ENCODE measurements at regions not wholly inside any gene's neighbourhood (a gene's known extent, or its start where the extent isn't known, plus 50 kb on each side); places are given as distances from the start of the nearest gene placed in this dataset.

DNA sequence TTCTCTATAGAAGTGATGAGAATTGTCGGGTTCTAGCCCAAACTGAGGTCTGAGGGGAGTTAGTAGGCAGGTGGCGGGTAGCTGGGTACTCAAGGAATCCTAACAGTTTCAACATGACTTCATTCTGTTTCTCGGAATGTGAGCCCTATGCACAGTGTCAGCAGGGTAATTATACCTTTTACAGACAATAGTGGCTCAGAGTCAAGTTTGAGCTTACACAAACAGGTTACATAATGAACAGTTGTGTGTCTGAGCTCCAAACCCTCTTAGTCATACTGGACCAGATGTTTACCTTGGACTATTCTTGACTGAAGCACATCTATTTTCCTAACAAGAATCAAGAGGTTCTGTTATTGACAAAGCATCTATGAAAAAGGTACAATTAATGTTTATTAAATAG, 1066.7 kb upstream of the PCDH20 start:
- DNase-seq (ENCODE audit: extremely low spot score) = no peak
- CTCF ChIA-PET = interaction anchor here (0.7 kb wide), 1 partner anchor 504 kb away, joined by 3 read pairs; no protein-coding TSS in a partner anchor
- TF ChIP-seq TARDBP (IDR thresholded peaks at IDR 0.05) (no peak), ELF4 (IDR thresholded peaks at IDR 0.05) (no peak), NFRKB (IDR thresholded peaks at IDR 0.05) (no peak), LEF1 (IDR thresholded peaks at IDR 0.05; ENCODE audit: borderline replicate concordance) (no peak), FOXA1 (IDR thresholded peaks at IDR 0.05) (no peak), SP1 (IDR thresholded peaks at IDR 0.05) (no peak), ZNF384 (IDR thresholded peaks at IDR 0.05) (no peak), FOXM1 (IDR thresholded peaks at IDR 0.05; ENCODE audit: borderline replicate concordance) (no peak), CTBP1 (IDR thresholded peaks at IDR 0.05; ENCODE audit: borderline replicate concordance) (no peak), ARNT (IDR thresholded peaks at IDR 0.05) (no peak), L3MBTL2 (conservative IDR thresholded peaks at IDR 0.05) (no peak), BHLHE40 (IDR thresholded peaks at IDR 0.05; ENCODE audit: borderline replicate concordance) (no peak), HDGF (IDR thresholded peaks at IDR 0.05; ENCODE audit: borderline replicate concordance) (no peak), SUZ12 (IDR thresholded peaks at IDR 0.05) (no peak)
- TF ChIP-seq, protein P1, sequence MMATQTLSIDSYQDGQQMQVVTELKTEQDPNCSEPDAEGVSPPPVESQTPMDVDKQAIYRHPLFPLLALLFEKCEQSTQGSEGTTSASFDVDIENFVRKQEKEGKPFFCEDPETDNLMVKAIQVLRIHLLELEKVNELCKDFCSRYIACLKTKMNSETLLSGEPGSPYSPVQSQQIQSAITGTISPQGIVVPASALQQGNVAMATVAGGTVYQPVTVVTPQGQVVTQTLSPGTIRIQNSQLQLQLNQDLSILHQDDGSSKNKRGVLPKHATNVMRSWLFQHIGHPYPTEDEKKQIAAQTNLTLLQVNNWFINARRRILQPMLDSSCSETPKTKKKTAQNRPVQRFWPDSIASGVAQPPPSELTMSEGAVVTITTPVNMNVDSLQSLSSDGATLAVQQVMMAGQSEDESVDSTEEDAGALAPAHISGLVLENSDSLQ (IDR thresholded peaks at IDR 0.05) = no peak

DNA sequence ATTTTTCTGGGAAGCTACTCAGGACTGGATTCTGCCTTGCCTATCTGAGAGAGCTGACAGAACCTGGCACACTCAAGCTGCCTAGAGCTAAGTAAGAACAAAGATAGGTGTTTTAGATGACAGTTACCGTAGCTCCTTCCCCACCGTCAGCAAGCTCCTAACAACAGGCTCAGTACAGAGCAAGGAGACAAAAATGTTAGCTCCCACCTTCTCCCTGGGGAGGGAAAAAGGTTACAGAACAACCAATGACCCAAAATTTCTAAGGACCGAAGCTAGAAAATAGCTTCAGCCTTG, 1058.2 kb upstream of the PCDH20 start:
- TF ChIP-seq SUZ12 (IDR thresholded peaks at IDR 0.05) = no peak
- no peak for TF ChIP-seq LEF1 (IDR thresholded peaks at IDR 0.05; ENCODE audit: borderline replicate concordance)
- no peak for TF ChIP-seq BHLHE40 (IDR thresholded peaks at IDR 0.05; ENCODE audit: borderline replicate concordance)
- TF ChIP-seq FOXM1 (IDR thresholded peaks at IDR 0.05; ENCODE audit: borderline replicate concordance) = no peak
- TF ChIP-seq L3MBTL2 (conservative IDR thresholded peaks at IDR 0.05) = no peak
- no peak for TF ChIP-seq SP1 (IDR thresholded peaks at IDR 0.05)
- no peak for TF ChIP-seq ELF4 (IDR thresholded peaks at IDR 0.05)
- TF ChIP-seq, protein P1 (IDR thresholded peaks at IDR 0.05) = no peak
- TF ChIP-seq FOXK2 (IDR thresholded peaks at IDR 0.05) = no peak
- no peak for TF ChIP-seq ARNT (IDR thresholded peaks at IDR 0.05)
- TF ChIP-seq NFRKB (IDR thresholded peaks at IDR 0.05) = no peak
- no peak for TF ChIP-seq TARDBP (IDR thresholded peaks at IDR 0.05)
- no peak for TF ChIP-seq FOXA1 (IDR thresholded peaks at IDR 0.05)
- TF ChIP-seq HDGF (IDR thresholded peaks at IDR 0.05; ENCODE audit: borderline replicate concordance) = no peak
- no peak for TF ChIP-seq CTBP1 (IDR thresholded peaks at IDR 0.05; ENCODE audit: borderline replicate concordance)
- no peak for TF ChIP-seq ZNF384 (IDR thresholded peaks at IDR 0.05)
- ChIA-PET POLR2A (no interaction called here), CTCF (no interaction called here)
- DNase-seq (ENCODE audit: extremely low spot score) = no peak

More for the DNA sequence above, 1066.7 kb upstream of the PCDH20 start:
- POLR2A ChIA-PET = no interaction called here

DNA sequence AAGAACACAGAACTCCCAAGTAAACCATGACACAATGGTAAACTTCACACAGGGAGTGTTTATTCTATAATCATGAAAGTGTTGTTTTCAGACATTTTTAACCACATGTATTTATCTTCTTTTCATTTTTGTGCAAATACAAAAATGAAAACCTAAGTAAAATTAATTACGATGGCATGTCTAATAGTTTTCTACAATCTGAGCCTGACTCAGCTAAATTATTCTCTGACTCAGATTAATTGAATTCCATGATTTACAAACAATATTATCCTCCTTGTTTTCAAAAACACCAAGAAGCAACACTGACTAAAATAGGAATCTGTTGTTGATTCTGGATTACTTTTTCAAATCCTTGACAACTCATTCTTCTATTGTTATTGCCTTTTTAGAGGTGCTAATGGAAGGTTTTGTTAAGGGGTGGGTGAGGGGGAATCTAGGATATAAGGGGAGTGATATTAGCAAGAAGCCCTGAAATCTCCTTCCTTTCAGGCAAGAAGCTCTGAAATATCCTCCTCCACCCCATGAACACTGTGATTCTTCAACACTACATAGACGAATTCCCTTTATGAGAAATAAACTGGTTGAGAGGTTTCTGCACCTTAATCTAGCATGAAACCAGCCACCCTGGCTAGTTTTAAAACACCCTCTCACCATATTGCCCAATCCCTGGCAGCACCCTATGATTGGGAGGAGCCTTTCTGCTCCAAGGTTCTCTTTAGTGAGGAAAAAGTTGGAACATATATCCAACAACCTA, 1057.7 kb upstream of the PCDH20 start:
- POLR2A ChIA-PET = no interaction called here
- no peak for TF ChIP-seq CTBP1 (IDR thresholded peaks at IDR 0.05; ENCODE audit: borderline replicate concordance)
- no peak for TF ChIP-seq BHLHE40 (IDR thresholded peaks at IDR 0.05; ENCODE audit: borderline replicate concordance)
- no peak for TF ChIP-seq ZNF384 (IDR thresholded peaks at IDR 0.05)
- no peak for TF ChIP-seq FOXK2 (IDR thresholded peaks at IDR 0.05)
- no peak for TF ChIP-seq L3MBTL2 (conservative IDR thresholded peaks at IDR 0.05)
- no peak for TF ChIP-seq ELF4 (IDR thresholded peaks at IDR 0.05)
- TF ChIP-seq, protein P1 (IDR thresholded peaks at IDR 0.05) = no peak
- no peak for TF ChIP-seq TARDBP (IDR thresholded peaks at IDR 0.05)
- TF ChIP-seq SP1 (IDR thresholded peaks at IDR 0.05) = no peak
- no peak for TF ChIP-seq FOXA1 (IDR thresholded peaks at IDR 0.05)
- CTCF ChIA-PET = no interaction called here
- DNase-seq (ENCODE audit: extremely low spot score) = no peak

DNA sequence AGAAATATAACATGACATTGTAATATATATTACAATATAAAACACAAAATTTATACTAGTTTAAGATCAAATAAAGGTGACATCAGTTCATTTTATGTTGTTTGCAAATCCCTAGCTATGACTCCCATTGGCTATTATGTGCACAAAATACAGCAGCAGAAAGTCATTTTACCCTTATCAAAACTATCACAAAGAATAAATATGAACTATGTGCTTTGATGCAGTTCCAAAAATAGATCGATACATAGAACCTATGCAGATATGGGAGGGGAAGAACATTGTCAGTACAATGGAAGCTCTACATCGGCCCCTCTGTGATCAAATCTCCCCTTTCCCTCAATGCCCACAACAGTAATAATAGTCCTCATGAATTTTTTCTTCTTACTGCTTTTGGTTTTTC, 1038.1 kb upstream of the PCDH20 start:
- no peak for TF ChIP-seq ZNF384 (IDR thresholded peaks at IDR 0.05)
- TF ChIP-seq L3MBTL2 (conservative IDR thresholded peaks at IDR 0.05) = no peak
- no peak for DNase-seq (ENCODE audit: extremely low spot score)
- CTCF ChIA-PET = no interaction called here
- POLR2A ChIA-PET = no interaction called here

GRCh38 chr13:62450759-62451158, 1035.1 kb upstream of the PCDH20 start:
- POLR2A ChIA-PET = no interaction called here
- TF ChIP-seq, protein P1 (IDR thresholded peaks at IDR 0.05) = no peak
- no peak for TF ChIP-seq L3MBTL2 (conservative IDR thresholded peaks at IDR 0.05)
- TF ChIP-seq SP1 (IDR thresholded peaks at IDR 0.05) = no peak
- no peak for TF ChIP-seq FOXM1 (IDR thresholded peaks at IDR 0.05; ENCODE audit: borderline replicate concordance)
- TF ChIP-seq LEF1 (IDR thresholded peaks at IDR 0.05; ENCODE audit: borderline replicate concordance) = no peak
- TF ChIP-seq SUZ12 (IDR thresholded peaks at IDR 0.05) = no peak
- TF ChIP-seq FOXK2 (IDR thresholded peaks at IDR 0.05) = no peak
- TF ChIP-seq NFRKB (IDR thresholded peaks at IDR 0.05) = no peak
- no peak for TF ChIP-seq ZNF384 (IDR thresholded peaks at IDR 0.05)
- TF ChIP-seq ARNT (IDR thresholded peaks at IDR 0.05) = no peak
- TF ChIP-seq HDGF (IDR thresholded peaks at IDR 0.05; ENCODE audit: borderline replicate concordance) = no peak
- no peak for TF ChIP-seq FOXA1 (IDR thresholded peaks at IDR 0.05)
- TF ChIP-seq ELF4 (IDR thresholded peaks at IDR 0.05) = no peak
- TF ChIP-seq TARDBP (IDR thresholded peaks at IDR 0.05) = no peak
- no peak for TF ChIP-seq BHLHE40 (IDR thresholded peaks at IDR 0.05; ENCODE audit: borderline replicate concordance)
- TF ChIP-seq CTBP1 (IDR thresholded peaks at IDR 0.05; ENCODE audit: borderline replicate concordance) = no peak
- CTCF ChIA-PET = no interaction called here
- no peak for DNase-seq (ENCODE audit: extremely low spot score)

Measured in HEK293T (cell line).